Aorta (tissue), 5 donors: ENCODE measurements at regions not wholly inside any gene's neighbourhood (a gene's known extent, or its start where the extent isn't known, plus 50 kb on each side); places are given as distances from the start of the nearest gene placed in this dataset.

Experiments
- ATAC-seq: fragments of 200-7000 bp; cut with Tn5 transposase; one replicate; pipeline ENCODE4 v1.9.1; 2022; ENCODE audit warnings: moderate library complexity; ENCODE audit not compliant: low FRiP score
- DNase-seq, 2 donors: peaks; one replicate each; pipeline ENCODE4 v3.0.0-alpha.2; 2020
- H3K27ac ChIP-seq, 2 donors: one replicate each; pipeline ENCODE4 v1.5.1; 2013; ENCODE audit warnings: low read length in 2 of 2, mild to moderate bottlenecking in 2 of 2, moderate library complexity in 2 of 2, control low read depth in 1 of 2, inconsistent platforms in 1 of 2, low read depth in 1 of 2
- H3K27me3 ChIP-seq, 2 donors: one replicate each; pipeline ENCODE4 v1.6.1; 2013; ENCODE audit warnings: control low read depth in 1 of 2, low read length in 1 of 2, mild to moderate bottlenecking in 1 of 2, moderate library complexity in 1 of 2; ENCODE audit not compliant: insufficient read depth in 2 of 2, control insufficient read depth in 1 of 2
- H3K36me3 ChIP-seq, 2 donors: one replicate each; pipeline ENCODE4 v1.6.1; 2013; ENCODE audit warnings: control low read depth in 1 of 2, low read length in 1 of 2, mild to moderate bottlenecking in 1 of 2; ENCODE audit not compliant: insufficient read depth in 2 of 2, control insufficient read depth in 1 of 2
- H3K4me1 ChIP-seq, 2 donors: one replicate each; pipeline ENCODE4 v1.6.1; 2013; ENCODE audit warnings: low read length in 2 of 2, control low read depth in 1 of 2, mild to moderate bottlenecking in 1 of 2, moderate library complexity in 1 of 2; ENCODE audit not compliant: insufficient read depth in 2 of 2, control insufficient read depth in 1 of 2
- H3K4me3 ChIP-seq, 2 donors: one replicate each; pipeline ENCODE4 v1.5.1; 2013; ENCODE audit warnings: low read length in 2 of 2, control low read depth in 1 of 2, mild to moderate bottlenecking in 1 of 2
- H3K9me3 ChIP-seq: one replicate; pipeline ENCODE4 v1.6.1; 2013; ENCODE audit warnings: mild to moderate bottlenecking, low read length; ENCODE audit not compliant: control insufficient read depth
- WGBS, 2 donors: extraction: QIAGEN DNeasy Blood & Tissue Kit; methylation state at CpG; one replicate each; pipeline ENCODE4 v1.1.7; 2013; 5-methylcytosine and 5-hydroxymethylcytosine counted together
- intact Hi-C, 2 donors: fragments of 100-400 bp; cut with DNase I; formaldehyde crosslinking; loops; one replicate each; pipeline versions ENCODE4 v1.14.2 to v1.15.0; 2022
- donor health status: healthy with polysubstance abuse.
- donor health status: Bipolar disorder and iron deficiency.
- donor health status: DM: no; HTN: no; CAD: no.
- donor health status: DM: no; HTN: no; CAD: no.
- donor health status: DM: yes; HTN: yes; CAD: no.

- 8 to 25% methylated on average over 3 of the region's 3 CpGs for WGBS, 2 donors
- Histone ChIP-seq H3K27ac (no peak overlapping the region), H3K36me3 (no peaks in the 10 kb centered on the region), H3K4me3 (no peak overlapping the region), H3K9me3 (no peaks in the 10 kb centered on the region), H3K4me1 (peaks cover 2 to 4% of the 10 kb centered on the region in 2 donors), H3K27me3 (no peaks in the 10 kb centered on the region)
- no peak for DNase-seq
- peak; percentile 75 for ATAC-seq
- intact Hi-C loops = loop anchor here in 1 of 2 donors (5.0 kb wide), 1 partner anchor 67 kb away; the partner anchor contains the start of gene MID1IP1
Observed at GRCh38 chrX:38868941-38869401, 67.7 kb downstream of the MID1IP1 start.

GRCh38 chrX:38870361-38870895 lies 69.2 kb downstream of the MID1IP1 start:
- Histone ChIP-seq H3K4me3 (no peak overlapping the region), H3K27me3 (no peaks in the 10 kb centered on the region), H3K27ac (no peak overlapping the region), H3K9me3 (no peaks in the 10 kb centered on the region), H3K36me3 (no peaks in the 10 kb centered on the region), H3K4me1 (peaks cover 2 to 4% of the 10 kb centered on the region in 2 donors)
- intact Hi-C loops = no loop called here
- WGBS, 2 donors = 58 to 88% methylated on average over 7 of the region's 7 CpGs
- ATAC-seq = no peak
- DNase-seq = no peak

GRCh38 chrX:38871129-38872029 lies 70.1 kb downstream of the MID1IP1 start:
- 63 to 87% methylated on average over 5 of the region's 5 CpGs for WGBS, 2 donors
- Histone ChIP-seq H3K27ac (no peak overlapping the region), H3K27me3 (no peaks in the 10 kb centered on the region), H3K36me3 (no peaks in the 10 kb centered on the region), H3K9me3 (no peaks in the 10 kb centered on the region), H3K4me1 (peaks cover 2 to 4% of the 10 kb centered on the region in 2 donors), H3K4me3 (no peak overlapping the region)
- no peak for ATAC-seq
- DNase-seq = no peak
- intact Hi-C loops = no loop called here

- H3K4me3 ChIP-seq = no peak overlapping the region
- WGBS, 2 donors = 81 to 98% methylated on average over 2 of the region's 2 CpGs
- ATAC-seq = no peak
- DNase-seq = no peak
- H3K36me3 ChIP-seq = no peaks in the 10 kb centered on the region
- intact Hi-C loops = no loop called here
- H3K9me3 ChIP-seq = no peaks in the 10 kb centered on the region
- no peaks in the 10 kb centered on the region for H3K27me3 ChIP-seq
- no peak overlapping the region for H3K27ac ChIP-seq
- no peaks in the 10 kb centered on the region for H3K4me1 ChIP-seq
Observed at GRCh38 chrX:38877366-38877765, 76.1 kb downstream of the MID1IP1 start.

GRCh38 chrX:38878641-38879340 lies 77.5 kb downstream of the MID1IP1 start:
- H3K9me3 ChIP-seq = no peaks in the 10 kb centered on the region
- intact Hi-C loops = no loop called here
- no peak overlapping the region for H3K27ac ChIP-seq

GRCh38 chrX:38879631-38880220 lies 78.5 kb downstream of the MID1IP1 start:
- intact Hi-C loops = no loop called here
- ATAC-seq (no peak), DNase-seq (no peak)
- H3K27ac ChIP-seq = no peak overlapping the region
- H3K36me3 ChIP-seq = no peaks in the 10 kb centered on the region
- no peak overlapping the region for H3K4me3 ChIP-seq
- WGBS, 2 donors = 70 to 85% methylated on average over 4 of the region's 4 CpGs
- H3K9me3 ChIP-seq = no peaks in the 10 kb centered on the region
- no peaks in the 10 kb centered on the region for H3K4me1 ChIP-seq
- H3K27me3 ChIP-seq = no peaks in the 10 kb centered on the region

More at GRCh38 chrX:38878641-38879340, 77.5 kb downstream of the MID1IP1 start:
- Histone ChIP-seq H3K27me3 (no peaks in the 10 kb centered on the region), H3K4me3 (no peak overlapping the region), H3K36me3 (no peaks in the 10 kb centered on the region), H3K4me1 (no peaks in the 10 kb centered on the region)
- DNase-seq = no peak
- WGBS, 2 donors = 56 to 68% methylated on average over 4 of the region's 4 CpGs
- no peak for ATAC-seq

GRCh38 chrX:38880296-38880854 lies 79.1 kb downstream of the MID1IP1 start:
- no peak overlapping the region for H3K27ac ChIP-seq
- no peaks in the 10 kb centered on the region for H3K27me3 ChIP-seq
- ATAC-seq (no peak), DNase-seq (no peak)
- H3K4me3 ChIP-seq = no peak overlapping the region
- H3K4me1 ChIP-seq = no peaks in the 10 kb centered on the region
- no peaks in the 10 kb centered on the region for H3K9me3 ChIP-seq
- intact Hi-C loops = no loop called here
- no peaks in the 10 kb centered on the region for H3K36me3 ChIP-seq
- WGBS, 2 donors = 20 to 57% methylated on average over 3 of the region's 3 CpGs

- ATAC-seq = no peak
- intact Hi-C loops = no loop called here
Observed at GRCh38 chrX:38881066-38881465, 79.8 kb downstream of the MID1IP1 start.

More at GRCh38 chrX:38881066-38881465, 79.8 kb downstream of the MID1IP1 start:
- H3K36me3 ChIP-seq = no peaks in the 10 kb centered on the region
- H3K4me3 ChIP-seq = no peak overlapping the region
- DNase-seq = no peak
- no peaks in the 10 kb centered on the region for H3K4me1 ChIP-seq
- no peaks in the 10 kb centered on the region for H3K9me3 ChIP-seq
- H3K27ac ChIP-seq = no peak overlapping the region
- WGBS, 2 donors = 57 to 96% methylated on average over 2 of the region's 2 CpGs
- H3K27me3 ChIP-seq = no peaks in the 10 kb centered on the region
